ENCODE measurements at regions not wholly inside any gene's neighbourhood (a gene's known extent, or its start where the extent isn't known, plus 50 kb on each side); places are given as distances from the start of the nearest gene placed in this dataset.
"Not testable (repeated sequence)": the region's sequence is repeated elsewhere in the genome, so short reads cannot be mapped to it uniquely, and the experiment has no call there.

- intact Hi-C loops (cut with micrococcal nuclease), result no loop called here
- DNase-seq (no peak), ATAC-seq (no peak)
Observed at GRCh38 chr16:79909571-79909970, 309.0 kb upstream of the MAF start.

DNA sequence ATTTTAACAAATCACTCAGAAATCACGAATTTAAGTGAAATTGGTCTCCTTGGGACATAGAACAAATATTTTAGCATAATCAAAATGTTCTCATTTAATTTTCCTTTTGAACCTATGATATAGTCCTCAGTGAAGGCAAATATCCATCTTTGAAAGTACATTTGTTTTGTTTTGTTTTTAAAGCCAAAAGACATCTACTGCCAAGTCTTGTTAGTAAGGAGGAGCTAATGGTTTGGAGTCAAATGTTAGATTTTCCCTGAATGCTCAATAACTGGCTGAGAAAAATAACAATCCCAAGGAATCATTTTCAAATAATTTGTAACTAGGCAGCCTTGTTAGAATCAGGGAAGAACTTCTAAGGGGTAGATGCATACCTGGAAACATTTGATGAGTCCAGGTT, 302.9 kb upstream of the MAF start:
- intact Hi-C loops (cut with micrococcal nuclease), result no loop called here
- ATAC-seq, result no peak
- DNase-seq, result no peak

- ATAC-seq, result no peak
- no peak for DNase-seq
- intact Hi-C loops (cut with micrococcal nuclease), result no loop called here
Observed at GRCh38 chr16:79902351-79902750, 301.8 kb upstream of the MAF start.

GRCh38 chr16:79901522-79901921, 301.0 kb upstream of the MAF start:
- ATAC-seq, result no peak
- no peak for DNase-seq
- intact Hi-C loops (cut with micrococcal nuclease), result no loop called here

GRCh38 chr16:79899716-79900115, 299.2 kb upstream of the MAF start:
- no peak for ATAC-seq
- no peak for DNase-seq
- intact Hi-C loops (cut with micrococcal nuclease), result no loop called here

DNA sequence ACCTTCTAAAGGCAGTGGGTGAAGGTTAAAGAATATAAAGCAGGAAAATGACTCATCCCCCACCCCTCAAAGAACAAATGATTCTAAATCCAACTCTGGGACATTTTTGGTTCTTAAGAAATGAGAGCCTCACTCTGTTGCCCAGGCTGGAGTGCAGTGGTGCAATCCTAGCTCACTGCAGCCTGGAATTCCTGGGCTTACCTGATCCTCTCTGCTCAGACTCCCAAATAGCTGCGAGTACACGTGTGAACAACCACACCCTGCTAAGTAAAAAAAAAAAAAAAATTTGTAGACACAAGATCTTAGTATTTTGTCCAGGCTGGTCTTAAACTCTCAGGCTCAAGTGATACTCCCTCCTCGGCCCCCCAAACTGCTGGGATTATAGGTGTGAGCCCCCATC, 298.8 kb upstream of the MAF start:
- DNase-seq (no peak), ATAC-seq (no peak)
- intact Hi-C loops (cut with micrococcal nuclease), result no loop called here

- DNase-seq (no peak), ATAC-seq (no peak)
- intact Hi-C loops (cut with micrococcal nuclease), result no loop called here
Observed at GRCh38 chr16:79898703-79899102, 298.2 kb upstream of the MAF start.

GRCh38 chr16:79897453-79898146, 297.1 kb upstream of the MAF start:
- intact Hi-C loops (cut with micrococcal nuclease), result no loop called here
- peak; percentile 72 for ATAC-seq
- no peak for DNase-seq

DNA sequence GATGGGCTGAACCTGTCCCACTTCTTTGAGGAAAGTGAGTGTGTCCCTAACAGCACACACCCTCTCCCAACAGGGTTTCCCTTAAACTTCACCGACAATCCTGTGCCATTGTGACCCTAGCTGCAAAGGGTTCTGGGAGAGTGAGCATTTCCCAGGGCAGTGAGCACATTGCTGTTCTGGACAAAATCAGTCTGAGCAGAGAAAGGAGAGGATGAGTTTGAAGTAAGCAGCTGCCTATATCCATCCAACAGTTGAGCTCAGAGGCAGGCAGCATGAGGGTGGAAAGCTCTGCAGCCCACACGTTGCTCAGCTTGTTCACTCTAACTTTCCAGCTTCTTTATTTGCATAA, 296.5 kb upstream of the MAF start:
- DNase-seq (no peak), ATAC-seq (no peak)
- intact Hi-C loops (cut with micrococcal nuclease), result no loop called here

- ATAC-seq (no peak), DNase-seq (no peak)
- intact Hi-C loops (cut with micrococcal nuclease), result no loop called here
Observed at GRCh38 chr16:79895917-79896203, 295.3 kb upstream of the MAF start.

- intact Hi-C loops (cut with micrococcal nuclease), result no loop called here
- DNase-seq (no peak), ATAC-seq (no peak)
Observed at GRCh38 chr16:79895053-79895916, 294.7 kb upstream of the MAF start.

DNA sequence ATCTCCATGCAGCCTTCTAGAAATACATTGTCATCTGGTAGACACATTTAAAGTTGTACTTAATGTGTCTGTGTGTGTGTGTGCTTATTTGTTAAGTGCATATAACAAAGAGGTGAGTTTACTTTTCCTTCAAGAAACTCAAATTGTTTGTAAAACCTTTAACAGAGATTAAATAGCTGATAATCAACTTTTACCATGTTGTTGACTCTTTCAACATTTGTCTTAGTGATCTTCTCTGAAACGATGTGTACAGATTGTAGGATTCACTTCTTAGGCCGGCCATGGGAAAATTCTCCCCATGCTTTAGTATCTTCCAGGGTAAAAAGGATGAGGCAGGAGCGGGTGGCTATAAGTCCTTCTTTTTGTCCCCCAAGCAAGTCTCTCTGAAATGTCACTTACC, 292.9 kb upstream of the MAF start:
- intact Hi-C loops (cut with micrococcal nuclease), result no loop called here
- no peak for ATAC-seq

DNA sequence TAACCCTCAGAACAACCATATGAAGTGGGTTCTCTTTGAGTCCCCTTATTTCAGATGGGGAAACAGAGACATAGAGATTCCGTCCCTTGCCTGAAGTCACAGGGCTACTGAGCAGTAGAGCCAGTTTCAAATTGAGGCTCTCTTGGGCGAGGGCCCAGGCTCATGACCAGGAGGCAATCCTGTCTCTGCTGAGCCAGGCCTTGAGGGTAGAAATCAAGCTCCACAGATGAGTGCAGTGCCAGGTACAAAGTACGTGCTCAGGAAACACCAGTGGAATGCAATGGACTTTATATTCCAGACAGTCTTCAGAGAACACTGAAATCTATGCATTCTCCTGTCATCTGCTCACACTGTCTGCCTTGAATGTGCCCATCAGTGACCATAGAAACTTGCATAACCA, 291.7 kb upstream of the MAF start:
- intact Hi-C loops (cut with micrococcal nuclease), result no loop called here
- DNase-seq (no peak), ATAC-seq (no peak)

More for the DNA sequence above, 292.9 kb upstream of the MAF start:
- DNase-seq, result no peak

DNA sequence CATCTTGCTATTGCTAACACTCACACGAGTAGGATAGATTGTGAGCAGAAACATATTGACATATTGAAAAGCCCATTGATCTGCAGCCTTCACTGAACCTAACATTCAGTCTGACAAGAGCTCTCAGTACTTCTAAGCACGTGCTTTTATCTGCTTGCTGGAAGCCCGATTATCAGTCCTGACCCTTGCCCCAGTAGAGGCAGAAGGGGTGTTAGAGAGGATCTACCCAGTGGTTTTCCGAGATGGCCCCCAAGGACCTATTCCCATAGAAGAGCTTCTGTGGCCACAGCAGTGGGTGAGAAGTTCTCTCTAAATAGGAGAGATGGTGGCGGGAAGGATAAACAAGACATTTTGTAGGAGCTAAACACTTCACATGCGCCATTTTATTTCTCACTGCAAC, 290.9 kb upstream of the MAF start:
- intact Hi-C loops (cut with micrococcal nuclease), result no loop called here
- ATAC-seq, result no peak
- DNase-seq, result no peak

- intact Hi-C loops (cut with micrococcal nuclease), result no loop called here
- no peak for ATAC-seq
- DNase-seq, result no peak
Observed at GRCh38 chr16:79887541-79888540, 287.3 kb upstream of the MAF start.

GRCh38 chr16:79885320-79885719, 284.8 kb upstream of the MAF start:
- intact Hi-C loops (cut with micrococcal nuclease), result no loop called here
- ATAC-seq (no peak), DNase-seq (no peak)

- ATAC-seq (no peak), DNase-seq (no peak)
- intact Hi-C loops (cut with micrococcal nuclease), result no loop called here
Observed at GRCh38 chr16:79883494-79883893, 283.0 kb upstream of the MAF start.

- no peak for ATAC-seq
- no peak for DNase-seq
- intact Hi-C loops (cut with micrococcal nuclease), result no loop called here
Observed at GRCh38 chr16:79882340-79883005, 281.9 kb upstream of the MAF start.

- intact Hi-C loops (cut with micrococcal nuclease); DNase-seq; ATAC-seq: not testable (repeated sequence)
Observed at GRCh38 chr16:79881107-79881506, 280.6 kb upstream of the MAF start.

All from left ventricle myocardium superior (tissue), 1 donor.